Activated CD4-positive, alpha-beta T cell treated with anti-CD3 and anti-CD28 coated beads for 48 hours (primary cell): ENCODE measurements at regions not wholly inside any gene's neighbourhood (a gene's known extent, or its start where the extent isn't known, plus 50 kb on each side); places are given as distances from the start of the nearest gene placed in this dataset.

Experiments used
- DNase-seq: peaks from one replicate; pipeline ENCODE4 v3.0.0-alpha.2; 2020

DNA sequence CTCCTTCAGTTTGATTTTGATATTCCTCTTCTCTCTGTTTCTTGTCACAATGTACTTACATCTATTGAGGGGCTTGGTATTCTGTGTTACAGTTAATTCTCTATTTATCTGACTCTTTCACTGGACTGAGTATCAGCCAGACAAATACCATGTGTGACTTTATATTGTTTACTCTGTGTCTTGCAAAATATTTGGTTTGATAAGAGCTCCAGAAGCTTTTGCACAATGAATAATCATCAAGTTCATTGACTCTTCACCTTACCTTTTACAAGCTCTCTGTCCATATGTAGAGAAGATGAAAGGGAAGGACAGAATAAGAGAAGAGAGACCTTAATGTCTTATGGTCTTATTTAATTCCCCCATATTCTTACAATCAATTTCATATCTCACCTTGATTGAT is 877.7 kb upstream of the CDH8 start:
- no peak for DNase-seq

DNA sequence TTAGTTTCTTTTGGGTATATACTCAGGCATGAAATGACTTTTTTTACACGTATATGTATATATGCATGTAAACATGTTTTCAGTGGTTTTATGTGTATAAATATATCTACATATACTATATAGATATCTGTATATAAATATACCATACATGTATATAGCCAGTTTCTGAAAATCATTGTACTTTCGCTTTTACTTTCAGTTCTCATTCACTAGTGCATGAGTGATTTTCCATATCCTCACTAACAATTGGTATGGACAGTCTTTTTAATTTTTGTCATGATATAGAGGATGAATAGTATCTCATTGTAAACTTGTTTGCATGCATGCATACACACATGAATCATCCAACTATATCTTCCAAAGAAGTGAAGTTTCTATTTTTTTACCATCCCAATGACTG is 877.1 kb upstream of the CDH8 start:
- no peak for DNase-seq

DNA sequence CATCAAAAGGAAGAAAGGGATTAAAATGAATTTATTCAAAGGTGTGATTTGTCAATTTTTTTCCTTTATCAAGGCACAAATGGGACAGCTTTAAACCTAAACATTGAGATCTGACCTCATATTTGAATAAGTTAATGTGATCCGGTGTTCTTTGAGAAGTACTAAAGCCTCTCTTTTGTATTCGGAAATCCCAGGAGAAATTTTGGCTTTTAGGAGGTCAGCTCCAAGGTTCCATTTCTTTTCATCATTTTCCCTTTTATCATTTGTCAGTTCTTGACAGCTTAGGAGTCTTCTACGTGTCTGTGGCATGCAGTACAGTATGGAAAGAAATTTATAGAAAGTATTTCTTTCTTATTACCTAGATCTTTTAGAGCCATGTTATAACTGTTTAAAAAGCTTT is 873.4 kb upstream of the CDH8 start:
- no peak for DNase-seq

DNA sequence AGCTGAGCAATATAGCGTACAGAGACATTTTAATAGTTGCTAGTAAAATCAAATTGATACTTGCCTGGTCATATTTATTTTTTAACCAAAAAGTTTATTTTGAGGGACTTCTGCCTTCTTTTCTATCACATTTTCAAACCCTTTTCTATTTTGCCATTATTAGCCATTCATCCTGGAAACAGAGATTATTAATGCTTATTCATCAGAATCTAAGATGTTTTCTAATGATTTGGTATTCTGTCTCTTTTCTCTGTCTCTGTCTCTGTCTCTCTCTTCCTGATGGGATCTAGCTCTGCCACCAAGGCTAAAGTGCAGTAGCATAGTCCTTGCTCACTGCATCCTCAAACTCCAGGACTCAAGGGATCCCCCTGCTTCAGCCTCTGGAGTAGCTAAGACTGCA is 871.3 kb upstream of the CDH8 start:
- DNase-seq = no peak

DNA sequence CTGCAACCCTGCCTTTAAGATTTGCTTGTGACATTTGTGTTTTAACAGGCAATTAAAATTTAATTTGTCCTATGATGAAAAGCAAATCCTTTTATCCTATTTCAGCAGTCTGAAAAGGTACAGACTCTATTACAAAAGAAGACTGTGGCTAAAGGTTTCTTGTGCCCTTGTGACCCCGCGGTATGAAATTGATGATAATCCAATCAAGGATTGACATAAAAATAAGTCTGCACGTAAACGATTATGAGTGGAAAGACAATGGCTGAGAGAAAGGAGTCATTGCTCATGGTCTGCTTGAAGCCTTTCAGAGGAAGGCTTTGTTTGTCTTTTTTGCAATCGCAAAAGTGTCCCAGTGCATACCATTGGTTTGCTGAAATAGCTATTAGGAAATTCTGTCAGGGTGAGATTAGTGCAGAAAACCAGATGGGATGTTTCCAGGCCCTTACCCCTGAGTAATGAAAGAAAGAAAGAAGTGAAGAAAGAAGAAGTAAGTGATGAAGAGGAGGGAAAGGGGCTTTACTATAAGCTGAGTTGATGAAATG is 867.8 kb upstream of the CDH8 start:
- DNase-seq = no peak

DNA sequence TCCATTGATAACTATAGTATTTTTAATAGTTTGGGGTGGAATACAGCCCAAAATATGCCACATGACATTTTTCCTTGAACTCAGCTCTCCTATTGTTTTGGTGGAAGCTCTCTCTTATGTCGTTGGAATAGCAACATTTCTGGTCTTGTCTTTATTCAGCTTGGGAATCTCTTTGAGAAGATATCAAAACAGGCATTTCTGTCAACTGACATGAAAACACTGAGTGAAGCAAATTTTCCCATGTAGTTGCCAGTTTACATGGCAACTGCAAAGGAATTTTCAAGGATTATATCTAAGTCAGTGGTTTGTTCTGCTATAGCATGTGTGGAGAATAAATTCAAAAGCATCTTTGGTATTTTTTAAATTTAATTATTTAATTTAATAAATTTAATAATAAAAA is 863.5 kb upstream of the CDH8 start:
- no peak for DNase-seq

DNA sequence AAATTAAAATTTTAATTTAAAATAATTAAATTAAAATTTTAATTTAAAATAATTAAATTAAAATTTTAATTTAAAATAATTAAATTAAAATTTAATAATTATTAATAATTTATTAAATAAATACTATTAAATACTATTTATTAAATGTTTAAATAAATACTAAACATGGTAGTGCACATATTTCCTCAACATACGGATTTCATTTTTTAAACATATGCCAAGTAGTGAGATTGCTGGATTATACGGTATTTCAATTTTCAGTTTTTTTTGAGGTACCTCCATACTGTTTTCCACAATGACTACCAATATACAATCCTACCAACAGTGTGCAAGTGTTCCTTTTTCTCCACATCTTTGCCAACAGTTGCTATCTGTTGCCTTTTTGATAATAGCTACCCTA is 852.9 kb upstream of the CDH8 start:
- no peak for DNase-seq

DNA sequence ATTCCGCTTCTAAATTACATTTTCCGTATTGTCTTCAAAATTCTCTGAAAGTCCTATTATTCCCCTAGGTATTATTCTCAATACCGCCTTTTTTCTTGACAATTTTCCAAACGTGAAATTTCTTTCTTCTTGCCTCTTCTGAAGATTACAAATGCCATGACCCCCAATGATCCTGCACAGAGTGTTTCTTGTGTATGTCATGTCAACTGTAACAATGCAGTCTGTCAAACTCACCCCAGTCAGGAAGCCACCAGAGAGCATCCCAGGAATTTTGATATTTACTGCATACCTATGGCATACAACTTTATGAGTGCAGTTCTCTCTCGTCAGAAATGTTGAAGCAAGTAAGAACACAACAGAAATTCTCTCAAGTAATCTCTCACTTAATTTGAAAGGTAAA is 847.3 kb upstream of the CDH8 start:
- DNase-seq = no peak

DNA sequence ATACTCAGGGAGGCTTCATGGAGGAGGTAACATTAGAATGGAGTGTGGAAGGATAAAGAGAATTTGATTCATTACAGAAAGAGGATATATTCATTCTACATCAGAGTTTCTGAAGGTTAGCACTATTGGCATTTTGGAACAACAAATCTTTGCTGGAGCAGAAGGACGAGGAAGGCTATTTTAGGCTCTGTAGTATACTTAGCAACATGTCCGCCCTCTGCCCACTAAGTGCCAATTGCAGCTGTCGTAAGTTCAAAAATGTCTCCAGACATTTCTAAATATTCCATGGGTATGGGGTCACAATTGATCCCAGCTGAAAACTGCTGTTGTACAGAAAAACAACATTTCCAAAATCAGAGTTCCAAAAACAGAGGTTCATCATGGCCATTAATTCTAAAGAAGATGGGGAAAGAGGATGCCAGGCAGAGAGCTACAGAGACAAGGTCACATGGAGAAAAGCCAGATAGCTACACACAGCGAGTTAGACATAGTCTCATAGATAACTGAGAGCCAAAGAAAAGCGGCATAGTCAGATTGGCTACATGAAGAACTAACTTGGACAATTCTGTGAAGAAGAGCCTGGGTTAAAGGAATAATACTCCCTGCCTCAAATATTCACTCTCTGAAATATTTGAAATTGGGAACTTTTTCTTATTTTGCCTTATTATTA is 846.4 kb upstream of the CDH8 start:
- DNase-seq = no peak

DNA sequence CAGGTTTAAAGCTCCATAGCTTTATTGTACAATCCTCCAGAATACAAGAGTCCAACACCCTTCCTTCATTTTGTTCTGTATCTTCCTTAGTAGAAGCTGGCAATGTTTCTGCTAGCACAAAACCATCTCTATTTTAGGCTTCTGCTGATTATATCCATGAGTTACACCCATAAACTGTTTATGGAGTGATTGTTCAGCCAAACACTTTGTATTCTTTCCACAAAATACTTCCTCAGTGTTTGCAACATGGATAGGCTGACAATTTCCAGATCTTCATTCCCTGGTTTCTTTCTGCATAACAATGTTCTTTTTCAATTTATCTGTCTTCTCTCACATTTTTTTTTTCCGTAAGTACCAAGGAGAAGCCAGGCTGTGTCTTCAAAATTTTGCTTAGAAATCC is 839.9 kb upstream of the CDH8 start:
- no peak for DNase-seq

DNA sequence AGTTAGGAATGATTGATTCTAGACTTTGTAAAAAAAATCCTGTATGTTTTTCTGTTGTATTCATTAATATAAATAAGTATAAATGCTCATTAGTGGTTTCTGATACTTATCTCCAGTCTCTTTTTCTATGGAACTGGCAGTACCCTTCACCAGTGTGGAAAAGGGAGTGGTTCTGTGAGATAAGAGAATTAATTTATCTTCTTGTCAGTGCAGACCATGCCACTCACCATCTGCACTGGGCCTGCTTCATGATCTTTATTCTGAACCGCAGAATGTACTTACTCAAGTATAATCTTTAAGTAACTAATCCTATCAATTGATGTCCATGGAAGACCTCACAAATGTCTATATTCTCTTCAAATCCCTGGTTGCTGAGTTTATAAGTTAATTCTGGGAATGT is 836.1 kb upstream of the CDH8 start:
- DNase-seq = no peak

DNA sequence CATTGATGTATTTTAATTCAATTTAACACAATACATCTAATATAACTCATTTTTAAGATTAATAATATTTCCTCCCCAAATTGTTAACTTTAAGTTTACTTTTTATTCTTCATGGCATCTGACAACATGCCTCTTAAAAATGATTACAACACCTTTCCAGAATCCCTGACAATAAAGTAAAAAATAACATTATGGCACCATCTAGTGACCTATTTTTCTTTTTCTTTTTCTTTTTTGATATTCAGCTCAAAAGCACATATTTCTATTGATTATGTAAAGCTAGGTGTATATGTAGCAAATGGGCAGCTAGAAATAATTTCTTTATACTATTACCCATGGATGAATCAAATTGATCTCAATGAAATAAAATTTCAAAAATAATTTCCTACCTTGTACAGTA is 834.3 kb upstream of the CDH8 start:
- DNase-seq = no peak

DNA sequence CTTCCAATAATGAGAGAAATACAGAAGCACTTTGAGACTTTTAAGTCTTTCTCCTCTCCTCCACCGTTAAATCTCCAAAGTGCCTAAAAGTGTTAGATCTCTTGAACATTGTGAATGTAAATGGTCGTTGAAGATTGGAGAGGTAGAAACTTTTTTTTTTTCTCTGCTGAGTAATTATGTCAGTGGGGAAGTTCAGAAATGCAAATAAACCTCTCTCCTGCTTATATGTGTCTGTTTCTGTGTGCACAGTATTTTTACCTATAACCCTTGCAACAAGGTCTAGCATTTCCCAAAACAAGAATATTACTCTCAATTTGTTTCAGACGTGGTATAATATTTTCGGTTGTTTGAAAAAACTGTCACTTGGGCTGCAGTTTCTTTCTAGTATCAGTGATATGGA is 833.6 kb upstream of the CDH8 start:
- DNase-seq = no peak

DNA sequence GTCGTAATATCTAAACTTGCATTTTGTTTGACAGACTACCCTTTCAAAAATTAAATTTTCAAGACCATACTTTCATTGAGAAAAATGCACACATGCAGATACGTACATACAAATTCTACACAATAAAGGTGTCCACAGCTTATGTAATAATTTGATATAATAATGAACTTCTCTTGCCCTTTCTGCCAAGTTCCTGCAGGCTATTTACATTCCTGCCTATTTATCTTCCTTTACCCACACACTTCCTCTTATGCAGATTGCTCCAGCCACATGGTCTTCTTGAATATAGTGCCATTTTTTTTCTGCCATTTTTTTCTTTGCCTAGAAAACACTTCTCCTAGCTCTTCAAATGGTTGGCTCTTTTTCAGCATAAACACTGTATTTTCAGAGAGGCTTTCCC is 826.9 kb upstream of the CDH8 start:
- no peak for DNase-seq

DNA sequence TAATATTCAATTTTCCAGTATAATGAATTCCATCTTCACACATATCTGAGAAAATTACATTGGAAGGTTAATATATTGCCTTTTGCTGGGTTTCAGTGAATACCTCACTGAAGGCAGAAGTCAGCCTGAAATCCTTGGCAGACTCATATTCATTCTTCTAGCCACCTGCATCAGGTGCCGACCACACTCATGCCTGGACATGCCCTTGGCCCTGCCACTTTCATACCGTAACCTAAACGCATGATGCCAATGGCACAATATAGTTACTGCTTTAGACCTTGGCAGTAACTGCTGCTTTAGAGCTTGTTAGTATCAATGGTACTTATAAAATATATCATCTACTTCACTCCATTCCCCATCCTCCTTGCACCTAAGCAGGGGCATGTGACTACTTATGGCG is 817.6 kb upstream of the CDH8 start:
- DNase-seq = no peak

DNA sequence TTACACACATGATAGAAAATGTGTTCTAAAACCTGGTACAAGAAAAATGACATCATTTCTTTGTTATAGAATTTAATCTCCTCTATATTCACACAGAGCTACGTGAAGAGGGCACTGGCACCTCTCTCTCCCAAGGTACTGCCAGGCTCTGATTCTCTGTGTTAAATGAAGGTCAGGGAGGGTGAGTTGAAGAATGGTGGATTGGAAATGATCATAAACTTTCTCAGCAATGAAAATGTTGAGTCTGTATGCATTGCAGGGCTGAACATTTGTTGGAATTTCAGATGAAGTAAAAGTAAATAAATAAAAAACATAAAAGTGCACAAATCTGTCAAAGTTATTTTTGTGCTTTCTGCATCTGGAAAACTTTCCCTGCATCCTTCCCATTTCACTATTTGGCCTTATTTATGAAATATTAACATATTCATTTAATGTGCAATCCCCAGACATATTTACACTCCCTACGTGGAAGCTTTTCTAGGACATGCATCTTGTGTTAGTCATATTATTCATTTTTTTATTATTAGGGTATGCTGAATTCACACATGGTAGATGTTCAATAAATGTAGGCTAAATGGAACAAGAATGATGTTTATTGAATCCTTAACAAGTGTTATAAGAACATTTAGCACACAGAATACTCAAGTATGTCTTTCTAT is 810.3 kb upstream of the CDH8 start:
- no peak for DNase-seq

DNA sequence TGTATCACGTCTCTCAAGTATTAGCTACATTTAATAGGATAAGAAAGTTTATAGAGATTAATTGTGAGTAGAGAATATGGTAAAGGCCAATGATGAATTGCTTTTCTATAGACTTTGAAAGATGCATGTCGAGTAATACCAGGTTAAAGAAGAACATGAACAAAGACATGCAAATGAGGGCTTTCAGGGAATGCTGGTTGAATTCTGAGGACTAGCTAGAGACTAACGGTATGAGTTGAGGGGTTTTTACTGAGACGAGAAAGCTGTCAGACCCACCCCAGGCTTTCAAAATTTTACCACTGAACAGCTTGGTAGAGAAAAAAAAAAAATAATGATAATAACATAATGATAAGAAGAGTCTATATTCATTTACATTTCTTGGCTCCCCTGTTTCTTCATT is 796.0 kb upstream of the CDH8 start:
- no peak for DNase-seq

DNA sequence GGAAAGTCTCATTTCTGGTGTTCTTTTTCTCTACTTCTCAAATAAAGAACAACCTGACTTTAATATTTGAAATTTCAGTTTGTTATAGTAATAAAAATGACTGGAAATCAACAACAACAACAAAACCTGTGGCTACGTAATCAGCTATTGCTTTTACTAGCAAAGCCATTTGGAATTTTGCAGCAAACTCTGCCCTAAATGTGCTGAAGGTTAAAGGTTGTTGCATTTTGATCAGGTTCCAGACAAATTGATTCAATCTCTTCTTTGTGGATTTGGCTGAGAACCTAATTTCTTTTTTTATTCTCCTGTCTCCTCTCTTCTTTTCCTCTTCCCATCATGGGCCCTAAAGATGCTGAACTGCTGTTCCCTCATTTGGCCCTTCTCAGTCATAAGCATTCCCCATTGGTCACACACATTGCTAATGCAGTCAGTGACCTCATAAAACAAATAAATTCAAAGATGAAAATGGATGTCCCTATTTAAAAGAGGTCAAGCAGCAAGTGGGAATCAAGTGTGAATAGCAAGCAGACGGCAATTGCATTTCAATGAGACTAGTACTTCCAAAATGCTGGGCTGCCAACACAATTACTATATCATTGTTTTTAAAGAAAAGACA is 795.1 kb upstream of the CDH8 start:
- no peak for DNase-seq

DNA sequence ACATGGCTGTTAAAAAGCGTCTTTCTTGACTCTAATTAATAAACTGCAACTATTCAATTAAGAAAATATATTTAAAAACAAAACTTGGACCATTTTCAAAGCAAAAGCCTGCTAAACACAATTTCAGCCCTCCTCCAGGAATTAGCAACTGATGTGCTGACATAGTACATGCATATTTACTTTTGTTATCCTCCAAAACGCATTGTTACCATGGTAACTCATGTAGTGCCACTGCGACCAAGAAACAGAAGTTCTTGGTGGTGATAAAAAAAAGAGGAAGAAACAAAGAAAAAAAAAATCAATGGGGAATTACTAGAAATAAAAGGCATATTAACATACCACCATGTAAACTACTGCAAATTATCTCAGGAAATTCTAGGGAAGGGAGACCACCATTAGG is 793.4 kb upstream of the CDH8 start:
- no peak for DNase-seq

DNA sequence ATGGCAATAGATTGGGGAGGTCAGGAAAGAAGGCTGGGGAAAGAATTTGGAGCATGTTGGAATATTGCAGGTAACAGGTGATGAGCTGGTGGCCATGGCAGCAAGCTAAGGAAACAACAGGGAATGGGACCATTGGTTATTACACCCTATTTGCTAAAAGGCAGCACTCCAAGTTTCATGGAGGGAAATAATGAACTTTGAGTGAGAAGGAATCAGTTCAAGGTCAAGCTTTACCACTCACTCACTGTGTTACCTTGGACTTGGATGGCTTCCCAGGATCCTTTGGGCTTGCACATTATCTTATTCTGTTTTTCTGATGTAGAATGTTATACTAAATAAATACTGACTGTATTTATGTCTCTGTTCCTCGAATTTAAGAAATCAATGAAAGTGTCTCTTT is 792.8 kb upstream of the CDH8 start:
- no peak for DNase-seq

DNA sequence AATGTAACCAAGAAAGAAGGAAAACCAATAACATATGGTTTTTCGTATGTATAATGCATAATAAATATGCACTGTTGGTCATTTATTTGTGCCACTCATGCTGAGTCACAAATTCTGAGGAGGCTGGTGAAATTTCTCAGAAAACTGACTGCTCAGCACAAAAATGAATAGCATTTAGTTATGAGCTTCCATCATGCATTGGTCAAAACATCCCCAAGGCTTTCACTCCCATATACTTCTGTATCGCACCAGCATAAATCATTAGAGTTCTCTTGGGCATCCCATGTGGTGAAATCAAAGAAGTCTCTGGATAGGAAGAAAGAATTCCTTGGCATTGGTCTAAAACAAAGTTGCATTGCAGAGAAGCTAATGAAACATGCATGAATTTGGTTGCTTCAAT is 785.6 kb upstream of the CDH8 start:
- DNase-seq = no peak

DNA sequence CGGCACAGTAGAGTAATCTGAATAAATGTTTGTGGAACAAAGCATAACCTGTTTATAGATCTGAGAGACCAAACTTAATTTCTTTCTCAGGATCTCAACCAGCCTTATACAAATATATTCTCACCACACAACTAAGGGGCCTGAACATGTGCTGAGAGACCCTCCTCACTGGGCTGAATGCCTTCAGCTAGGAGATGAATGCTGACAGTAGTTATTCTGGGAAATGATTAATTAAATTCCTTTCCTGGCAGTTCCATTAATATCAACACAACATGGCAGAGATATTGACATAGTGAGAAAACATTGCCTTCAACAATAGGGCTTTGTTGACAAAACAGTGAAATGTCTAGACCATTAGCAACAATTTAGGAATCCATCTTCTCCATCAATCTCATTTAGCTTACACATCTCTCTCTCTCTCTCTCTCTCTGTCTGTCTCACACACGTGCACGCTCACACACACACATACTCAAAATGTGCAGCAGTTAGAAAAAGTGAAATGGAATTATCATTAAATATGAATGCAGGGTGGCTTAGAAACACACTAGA is 780.8 kb upstream of the CDH8 start:
- DNase-seq = no peak

DNA sequence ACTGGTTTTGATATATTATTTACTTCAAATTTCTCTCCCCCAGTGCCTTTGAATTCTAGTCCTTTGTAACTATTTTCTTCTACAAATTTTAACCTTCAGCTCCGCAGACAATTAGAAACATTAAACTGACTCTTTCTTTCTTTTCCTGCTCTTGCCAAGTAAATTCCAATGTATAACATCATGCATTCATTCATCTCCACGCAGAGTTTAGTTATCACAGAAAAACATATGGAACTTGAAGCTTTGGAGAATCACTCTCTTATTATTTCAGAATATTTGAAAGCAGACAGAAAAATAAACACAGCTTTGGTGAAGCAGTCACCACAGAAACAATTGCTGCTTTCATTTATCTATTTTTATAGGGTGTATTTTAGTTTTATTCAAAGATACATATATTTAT is 778.7 kb upstream of the CDH8 start:
- DNase-seq = no peak

DNA sequence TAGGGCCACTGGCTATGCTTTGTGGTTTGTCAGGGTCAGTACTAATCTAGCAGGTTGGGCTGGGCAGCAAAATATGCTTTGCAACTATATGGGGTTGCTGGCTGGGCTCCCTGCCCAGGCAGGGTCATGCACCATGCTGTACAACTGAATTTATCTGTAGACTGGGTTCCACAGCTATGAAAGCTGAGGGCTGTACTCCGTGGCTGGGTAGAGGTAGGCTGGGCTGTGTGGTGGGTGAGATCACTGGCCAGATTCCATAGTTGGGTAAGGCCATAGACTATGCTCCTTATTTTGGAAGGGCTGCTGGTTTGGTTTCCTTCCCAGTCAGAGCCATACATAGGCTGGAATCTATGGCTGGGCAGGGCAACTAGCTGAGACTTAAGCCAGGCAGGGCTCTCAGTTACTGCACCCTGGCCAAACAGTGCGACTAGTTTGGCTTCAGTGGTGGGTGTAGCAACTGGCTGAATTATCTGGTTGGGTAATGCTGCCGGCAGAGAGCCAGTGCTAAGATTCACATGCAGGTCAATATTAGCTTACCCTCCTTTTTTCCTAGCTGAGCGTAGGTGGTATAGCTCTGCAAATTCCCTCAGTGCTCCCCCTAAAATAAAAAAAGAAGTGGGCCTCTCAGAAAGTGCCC is 769.1 kb upstream of the CDH8 start:
- no peak for DNase-seq
